OCI-LY7 (cell line): ENCODE measurements at regions not wholly inside any gene's neighbourhood (a gene's known extent, or its start where the extent isn't known, plus 50 kb on each side); places are given as distances from the start of the nearest gene placed in this dataset.

Experiments
- BruUV-seq: library from RNA; stranded (reverse); fragments of 400-500 nt; replicated peaks from 2 replicates; lab custom pipeline; 2021; lab: Mats Ljungman, UMichigan
- CTCF ChIA-PET: fragments of 300-600 bp; sonication (Branson Sonifier 250); formaldehyde crosslinking; loops from one replicate; lab custom pipeline; 2022; ENCODE audit warnings: antibody characterized with exemption; ENCODE audit not compliant: unreplicated experiment; lab: Charles Lee
- POLR2A ChIA-PET: fragments of 300-600 bp; sonication (Branson Sonifier 250); formaldehyde crosslinking; loops from one replicate; lab custom pipeline; 2022; ENCODE audit warnings: antibody characterized with exemption; lab: Charles Lee
- DNase-seq: peaks from one replicate; pipeline ENCODE4 v3.0.0-alpha.2; 2015; ENCODE audit warnings: low spot score
- H2AFZ ChIP-seq: fragments of 200-600 bp; sonication (generic), shearing (Covaris generic); 2 replicates; pipeline ENCODE4 v1.6.1; 2014; ENCODE audit warnings: mild to moderate bottlenecking, antibody characterized with exemption, low read length, moderate library complexity
- H3K27ac ChIP-seq: fragments of 200-600 bp; sonication (generic); 2 replicates; pipeline ENCODE4 v1.5.1; 2014; ENCODE audit warnings: mixed run types, low read depth, mild to moderate bottlenecking, moderate library complexity, low read length, inconsistent platforms; ENCODE audit not compliant: poor library complexity, severe bottlenecking
- H3K36me3 ChIP-seq: fragments of 200-600 bp; sonication (generic); 2 replicates; pipeline ENCODE4 v1.6.1; 2014; ENCODE audit warnings: mild to moderate bottlenecking, antibody characterized with exemption, low read length, moderate library complexity, mixed read lengths; ENCODE audit not compliant: insufficient read depth
- H3K4me1 ChIP-seq: fragments of 200-600 bp; sonication (generic); 2 replicates; pipeline ENCODE4 v1.5.1; 2014; ENCODE audit warnings: mild to moderate bottlenecking, low read length; ENCODE audit not compliant: insufficient read depth, poor library complexity, severe bottlenecking
- H3K4me2 ChIP-seq: fragments of 200-600 bp; sonication (generic); 2 replicates; pipeline ENCODE4 v1.6.1; 2014; ENCODE audit warnings: mild to moderate bottlenecking, low read length
- H3K4me3 ChIP-seq: fragments of 200-600 bp; sonication (generic); 2 replicates; pipeline ENCODE4 v1.5.1; 2014; ENCODE audit warnings: mild to moderate bottlenecking, low read depth, low read length; ENCODE audit not compliant: poor library complexity, severe bottlenecking
- H3K79me2 ChIP-seq: fragments of 200-600 bp; sonication (generic); 2 replicates; pipeline ENCODE4 v1.6.1; 2016; ENCODE audit warnings: low read depth, mild to moderate bottlenecking, low read length, moderate library complexity, mixed read lengths; ENCODE audit not compliant: insufficient read depth
- H3K9me2 ChIP-seq: fragments of 200-600 bp; sonication (generic); 2 replicates; pipeline ENCODE4 v1.6.1; 2016; ENCODE audit warnings: mild to moderate bottlenecking, low read length, mixed read lengths; ENCODE audit not compliant: insufficient read depth
- H3K9me3 ChIP-seq: fragments of 200-600 bp; sonication (generic); 2 replicates; pipeline ENCODE4 v1.6.1; 2014; ENCODE audit warnings: mild to moderate bottlenecking, mixed run types, low read length, mixed read lengths
- H4K20me1 ChIP-seq: fragments of 200-600 bp; sonication (generic); 2 replicates; pipeline ENCODE4 v1.6.1; 2014; ENCODE audit warnings: mild to moderate bottlenecking, antibody characterized with exemption, low read length, moderate library complexity, mixed read lengths; ENCODE audit not compliant: insufficient read depth
- EZH2phosphoT487 ChIP-seq: fragments of 200-600 bp; sonication (generic); IDR thresholded peaks from 2 replicates; pipeline ENCODE4 v1.6.1; 2018; ENCODE audit warnings: low read depth, borderline replicate concordance, mild to moderate bottlenecking, mixed run types, antibody characterized with exemption, low read length, moderate library complexity, mixed read lengths
- intact Hi-C: fragments of 100-400 bp; cut with micrococcal nuclease; formaldehyde crosslinking; loops from one replicate; pipeline ENCODE4 v1.10.0; 2022; ENCODE audit not compliant: unreplicated experiment
- TF ChIP-seq, protein P1 (sequence below): fragments of 200-600 bp; sonication (generic); conservative IDR thresholded peaks from 2 replicates; pipeline ENCODE4 v1.5.1; 2014; ENCODE audit warnings: mild to moderate bottlenecking, antibody characterized with exemption, low read length, moderate library complexity, mixed read lengths

DNA sequence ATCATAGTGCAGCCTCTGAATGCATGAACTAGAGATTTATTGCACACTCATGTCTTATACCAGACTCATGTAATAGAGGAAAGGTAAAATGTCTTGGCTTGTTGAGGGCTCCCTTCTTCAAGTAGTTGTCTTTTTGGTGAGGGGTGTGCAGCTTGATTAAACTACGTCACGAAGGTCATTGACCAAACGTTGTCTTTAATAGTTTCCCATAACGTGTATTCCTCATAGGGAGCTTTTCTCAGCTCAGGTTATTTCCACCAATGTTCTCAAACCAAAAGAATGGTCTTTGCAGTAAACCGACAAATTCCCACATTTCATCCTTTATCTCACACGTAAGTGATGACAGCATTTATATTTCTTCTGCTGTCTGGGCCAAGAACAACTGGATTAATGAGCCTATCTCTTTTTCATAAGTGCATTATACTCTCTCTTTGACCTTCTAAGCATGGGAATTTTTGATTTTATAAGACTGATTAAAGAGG is 547.7 kb upstream of the ZEB2 start:
- Histone ChIP-seq H3K4me3 (no peak overlapping the region), H3K79me2 (no peaks in the 10 kb centered on the region), H3K27ac (no peak overlapping the region), H3K36me3 (no peaks in the 10 kb centered on the region), H2AFZ (no peak overlapping the region), H4K20me1 (no peaks in the 10 kb centered on the region), H3K4me1 (no peaks in the 10 kb centered on the region), H3K9me2 (no peaks in the 10 kb centered on the region), H3K9me3 (no peaks in the 10 kb centered on the region), H3K4me2 (no peak overlapping the region)
- ChIA-PET POLR2A (interaction anchor here (1.3 to 1.7 kb wide), 2 partner anchors 9 to 15 kb away, joined by 3 to 9 read pairs; no protein-coding TSS in a partner anchor), CTCF (no interaction called here)
- intact Hi-C loops: no loop called here
- no TSS peak for BruUV-seq
- no peak for DNase-seq
- no peak for TF ChIP-seq EZH2phosphoT487
- TF ChIP-seq, protein P1, sequence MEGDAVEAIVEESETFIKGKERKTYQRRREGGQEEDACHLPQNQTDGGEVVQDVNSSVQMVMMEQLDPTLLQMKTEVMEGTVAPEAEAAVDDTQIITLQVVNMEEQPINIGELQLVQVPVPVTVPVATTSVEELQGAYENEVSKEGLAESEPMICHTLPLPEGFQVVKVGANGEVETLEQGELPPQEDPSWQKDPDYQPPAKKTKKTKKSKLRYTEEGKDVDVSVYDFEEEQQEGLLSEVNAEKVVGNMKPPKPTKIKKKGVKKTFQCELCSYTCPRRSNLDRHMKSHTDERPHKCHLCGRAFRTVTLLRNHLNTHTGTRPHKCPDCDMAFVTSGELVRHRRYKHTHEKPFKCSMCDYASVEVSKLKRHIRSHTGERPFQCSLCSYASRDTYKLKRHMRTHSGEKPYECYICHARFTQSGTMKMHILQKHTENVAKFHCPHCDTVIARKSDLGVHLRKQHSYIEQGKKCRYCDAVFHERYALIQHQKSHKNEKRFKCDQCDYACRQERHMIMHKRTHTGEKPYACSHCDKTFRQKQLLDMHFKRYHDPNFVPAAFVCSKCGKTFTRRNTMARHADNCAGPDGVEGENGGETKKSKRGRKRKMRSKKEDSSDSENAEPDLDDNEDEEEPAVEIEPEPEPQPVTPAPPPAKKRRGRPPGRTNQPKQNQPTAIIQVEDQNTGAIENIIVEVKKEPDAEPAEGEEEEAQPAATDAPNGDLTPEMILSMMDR: no peak

DNA sequence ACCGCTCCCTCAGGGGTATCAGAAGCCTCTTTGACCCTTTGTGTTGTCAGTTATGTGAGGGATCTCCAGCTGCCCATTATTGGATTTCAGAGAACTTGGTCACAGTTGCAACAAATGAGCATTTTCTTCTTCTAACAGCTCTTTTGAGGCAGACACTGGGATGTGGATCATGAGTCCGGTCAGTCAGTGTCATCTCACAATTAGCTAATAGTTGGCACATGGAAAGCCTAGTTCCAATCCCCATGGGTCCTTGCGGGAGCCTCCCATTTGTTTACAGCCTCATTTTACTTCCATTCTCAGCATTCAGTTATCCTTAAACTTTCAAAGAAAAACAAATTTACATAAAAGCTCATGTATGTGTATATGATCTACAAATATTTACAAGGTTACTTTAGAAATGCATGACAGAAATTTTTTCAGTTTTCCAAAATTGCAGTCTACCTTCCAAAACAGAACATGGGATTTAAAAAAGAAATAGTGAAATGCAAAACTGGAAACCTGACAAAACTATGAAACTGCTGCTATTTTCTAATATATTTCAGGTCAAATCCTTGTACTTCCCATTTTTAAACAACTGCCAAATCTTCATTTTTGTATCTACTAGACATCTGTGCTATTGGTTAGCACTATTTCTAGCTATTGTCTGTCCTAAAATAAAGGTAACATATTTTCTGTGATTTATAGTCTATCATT is 547.1 kb upstream of the ZEB2 start:
- no peaks in the 10 kb centered on the region for H3K36me3 ChIP-seq
- H3K9me2 ChIP-seq: no peaks in the 10 kb centered on the region
- no peak for DNase-seq
- H3K4me1 ChIP-seq: no peaks in the 10 kb centered on the region
- intact Hi-C loops: no loop called here
- CTCF ChIA-PET: interaction anchor here (0.6 kb wide), 1 partner anchor 31 kb away, joined by 4 read pairs; no protein-coding TSS in a partner anchor
- POLR2A ChIA-PET: interaction anchor here (0.6 to 1.7 kb wide), 3 partner anchors 10 to 50 kb away, joined by 3 to 9 read pairs (median 3); no protein-coding TSS in a partner anchor
- no peak overlapping the region for H3K4me3 ChIP-seq
- no peak overlapping the region for H3K4me2 ChIP-seq
- H3K27ac ChIP-seq: no peak overlapping the region
- no peak overlapping the region for H2AFZ ChIP-seq
- H3K79me2 ChIP-seq: no peaks in the 10 kb centered on the region
- TF ChIP-seq, protein P1: no peak
- TF ChIP-seq EZH2phosphoT487: no peak
- H3K9me3 ChIP-seq: no peaks in the 10 kb centered on the region
- no peaks in the 10 kb centered on the region for H4K20me1 ChIP-seq
- no TSS peak for BruUV-seq

DNA sequence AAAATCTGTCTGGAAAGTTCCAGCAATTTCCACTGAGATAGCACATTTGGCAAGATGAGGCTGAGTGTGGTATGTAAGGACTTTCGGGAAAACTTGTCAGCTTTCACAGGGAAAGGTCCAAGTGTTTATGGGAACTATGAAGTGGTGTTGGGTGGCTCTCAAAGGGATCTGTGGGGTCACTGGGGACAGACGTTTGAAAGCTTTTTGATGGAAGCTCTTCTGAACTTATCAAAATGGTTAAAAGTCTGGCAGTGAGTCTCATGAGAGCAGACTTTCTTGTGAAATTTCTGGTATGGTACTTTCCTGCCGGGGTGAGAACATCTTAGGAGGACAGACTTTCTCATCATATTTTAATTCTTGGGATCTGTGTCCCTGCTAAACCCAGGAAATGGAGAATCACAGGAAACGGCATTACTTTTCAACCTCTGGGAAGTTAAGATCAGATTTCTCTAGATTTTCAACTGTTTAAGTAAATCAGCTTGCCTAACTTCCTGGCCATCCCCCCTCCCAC is 546.3 kb upstream of the ZEB2 start:
- POLR2A ChIA-PET: interaction anchor here (0.6 to 1.7 kb wide), 5 partner anchors 10 to 181 kb away, joined by 3 to 9 read pairs (median 3); no protein-coding TSS in a partner anchor
- CTCF ChIA-PET: interaction anchor here (0.6 kb wide), 1 partner anchor 31 kb away, joined by 4 read pairs; no protein-coding TSS in a partner anchor
- H3K9me2 ChIP-seq: no peaks in the 10 kb centered on the region
- H3K4me2 ChIP-seq: no peak overlapping the region
- intact Hi-C loops: no loop called here
- no peaks in the 10 kb centered on the region for H3K4me1 ChIP-seq
- no peaks in the 10 kb centered on the region for H4K20me1 ChIP-seq
- no peak for DNase-seq
- H2AFZ ChIP-seq: no peak overlapping the region
- no TSS peak for BruUV-seq
- TF ChIP-seq, protein P1: no peak
- no peak for TF ChIP-seq EZH2phosphoT487
- H3K27ac ChIP-seq: no peak overlapping the region
- H3K36me3 ChIP-seq: no peaks in the 10 kb centered on the region
- no peaks in the 10 kb centered on the region for H3K79me2 ChIP-seq
- H3K4me3 ChIP-seq: no peak overlapping the region
- no peaks in the 10 kb centered on the region for H3K9me3 ChIP-seq
